Stimulated activated naive CD8-positive, alpha-beta T cell treated with anti-CD3 and anti-CD28 coated beads, Interleukin-15, Interleukin-2, amounts not matched to agents 100 U/mL and 50 U/mL, for 24 hours (primary cell): ENCODE measurements at regions not wholly inside any gene's neighbourhood (a gene's known extent, or its start where the extent isn't known, plus 50 kb on each side); places are given as distances from the start of the nearest gene placed in this dataset.

Source experiments
- ATAC-seq: fragments of 150-1000 bp; cut with Tn5 transposase; one replicate; pipeline ENCODE4 v1.10.0; 2021
- DNase-seq: peaks from one replicate; pipeline ENCODE4 v3.0.0; 2021

GRCh38 chr7:36802459-36803135 lies 78.3 kb upstream of the AOAH start:
- DNase-seq (no peak), ATAC-seq (no peak)

DNA sequence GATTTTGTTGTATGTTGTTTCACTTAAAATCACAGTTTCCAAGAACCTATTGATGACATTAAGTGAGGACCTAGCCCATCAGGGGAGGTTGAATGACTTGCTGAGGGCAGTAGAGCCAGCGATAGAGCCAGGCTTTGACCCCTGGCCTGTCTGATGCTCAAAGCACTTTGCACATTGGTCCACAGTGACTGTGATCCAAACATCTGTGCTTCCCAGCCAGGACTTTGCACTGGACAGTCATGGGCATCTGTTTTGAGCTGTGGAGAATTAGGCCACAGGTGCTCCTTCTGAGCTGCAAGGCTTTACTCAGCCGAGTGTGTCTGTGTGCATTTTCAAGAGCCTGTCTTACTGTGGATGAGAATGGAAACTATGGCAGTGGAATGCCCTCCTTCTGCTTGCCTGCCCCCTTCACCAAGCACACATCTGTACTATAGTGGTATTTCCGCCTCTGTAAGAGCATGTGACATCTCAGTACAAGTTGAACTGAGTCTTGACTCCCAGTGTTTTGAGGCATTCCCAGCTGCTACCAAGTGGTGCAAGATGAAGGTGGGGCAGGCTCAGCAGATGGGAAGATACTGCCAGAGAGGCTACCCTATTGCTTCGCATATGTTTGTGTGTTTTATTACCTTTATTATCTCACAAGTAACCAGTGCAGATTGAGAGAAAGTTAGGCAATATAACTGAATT lies 72.7 kb upstream of the AOAH start:
- ATAC-seq (no peak), DNase-seq (no peak)

DNA sequence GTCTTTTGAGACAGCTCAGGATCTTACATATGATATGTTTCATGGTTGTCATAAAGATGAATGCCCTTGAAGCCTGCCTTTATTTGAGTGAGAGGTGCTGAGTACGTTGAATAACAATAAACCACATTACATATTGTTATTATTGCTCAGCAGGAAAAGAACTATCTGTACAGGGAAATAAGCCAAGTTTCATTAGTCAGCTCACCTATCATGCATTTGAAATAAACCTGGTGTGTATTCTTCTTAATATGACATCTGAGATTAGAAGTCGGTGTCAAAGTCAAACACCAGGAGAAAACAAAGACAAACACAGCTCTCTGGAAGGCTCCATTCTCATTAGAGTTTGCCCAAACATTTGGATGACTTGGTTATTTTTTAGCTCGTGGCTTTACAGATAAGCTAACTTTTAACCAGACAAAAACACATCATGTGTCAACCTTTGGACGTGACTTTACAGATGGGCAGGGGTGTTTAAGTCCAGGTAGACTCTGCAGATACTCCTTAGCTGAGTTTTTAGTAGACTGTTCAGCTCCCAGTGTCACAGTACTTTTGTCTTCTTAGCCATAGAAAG lies 71.2 kb upstream of the AOAH start:
- DNase-seq, result no peak
- no peak for ATAC-seq

- DNase-seq (no peak), ATAC-seq (no peak)
Observed at GRCh38 chr7:36794689-36795088, 70.4 kb upstream of the AOAH start.

DNA sequence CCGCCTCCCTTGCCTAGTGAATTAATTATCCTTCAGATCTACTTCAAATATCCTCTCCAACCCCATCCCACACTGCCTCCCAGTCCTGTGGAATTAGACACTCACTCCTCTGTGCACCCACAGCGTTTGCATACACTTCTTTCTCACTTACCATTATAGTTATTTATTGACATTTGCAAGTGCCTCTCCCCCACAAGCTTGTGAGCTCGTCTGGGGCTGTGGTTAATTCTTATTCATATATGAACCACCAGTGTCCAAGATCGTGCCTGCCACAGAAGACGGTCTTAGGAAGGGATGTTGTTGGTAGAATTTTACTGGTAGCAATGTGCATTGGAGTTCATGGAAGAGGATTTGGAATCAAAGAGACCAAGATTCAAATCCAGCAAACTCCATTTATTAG lies 68.1 kb upstream of the AOAH start:
- DNase-seq (no peak), ATAC-seq (no peak)

GRCh38 chr7:36790311-36790787 lies 66.1 kb upstream of the AOAH start:
- no peak for DNase-seq
- ATAC-seq, result no peak

DNA sequence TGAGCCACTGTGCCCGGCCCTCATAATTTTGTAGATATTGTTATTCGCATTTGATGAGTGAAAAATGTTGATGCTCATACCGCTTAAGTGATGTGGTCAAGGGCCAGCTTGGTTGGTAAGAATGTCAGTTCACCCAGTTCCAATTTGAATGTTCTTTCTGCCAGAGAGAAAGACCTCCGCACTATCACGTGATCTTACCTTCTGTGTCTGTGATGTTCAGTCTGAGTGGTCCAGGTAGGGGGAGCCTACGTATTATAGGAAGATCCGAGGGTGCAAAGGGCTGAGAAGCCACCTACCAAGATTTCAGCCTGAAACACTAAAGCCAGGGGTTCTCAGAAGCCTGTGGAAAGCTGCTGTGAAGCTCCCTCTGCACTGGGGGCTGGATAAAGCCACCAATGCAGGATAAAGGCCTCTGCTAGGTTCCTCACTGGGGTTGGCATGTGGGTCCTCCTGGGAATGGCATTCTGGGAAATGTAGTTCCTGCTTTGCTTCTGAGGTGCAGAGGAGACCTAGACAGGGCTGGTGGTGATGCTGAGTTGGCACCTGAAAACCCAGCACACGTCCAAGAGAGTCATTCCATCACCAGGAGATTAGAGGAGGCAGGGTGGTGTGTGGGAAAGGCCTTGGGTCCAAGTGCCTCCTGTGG lies 64.7 kb upstream of the AOAH start:
- no peak for ATAC-seq
- no peak for DNase-seq

GRCh38 chr7:36787933-36788378 lies 63.7 kb upstream of the AOAH start:
- DNase-seq (no peak), ATAC-seq (peak; percentile 46)

- DNase-seq, result peak; percentile 59
Observed at GRCh38 chr7:36784991-36785940, 61.0 kb upstream of the AOAH start.

GRCh38 chr7:36781011-36781738 lies 56.9 kb upstream of the AOAH start:
- ATAC-seq, result no peak

More at GRCh38 chr7:36784991-36785940, 61.0 kb upstream of the AOAH start:
- ATAC-seq, result peak; percentile 97

GRCh38 chr7:36777855-36778254 lies 53.6 kb upstream of the AOAH start:
- DNase-seq, result no peak

More at GRCh38 chr7:36781011-36781738, 56.9 kb upstream of the AOAH start:
- DNase-seq, result no peak

DNA sequence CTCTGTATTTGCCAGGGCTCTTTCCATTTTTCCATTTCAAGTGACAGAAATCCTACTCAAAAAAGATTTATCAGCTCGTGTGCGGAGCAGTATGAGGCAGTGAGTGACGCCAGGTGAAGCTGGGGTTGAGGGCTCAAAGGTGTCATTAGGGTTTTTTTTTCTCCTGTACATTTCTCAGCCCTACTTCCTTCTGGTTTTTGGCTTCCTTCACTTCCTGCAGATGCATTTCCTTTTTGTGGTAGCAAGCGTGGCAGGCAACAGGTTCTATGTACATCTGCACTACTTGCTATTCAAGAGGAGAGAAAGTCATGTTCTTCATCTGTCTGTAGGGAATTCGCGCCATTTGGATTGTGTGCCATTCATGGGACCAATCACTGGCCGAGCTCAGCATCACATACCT lies 52.8 kb upstream of the AOAH start:
- DNase-seq, result no peak
- peak; percentile 54 for ATAC-seq

More at GRCh38 chr7:36777855-36778254, 53.6 kb upstream of the AOAH start:
- no peak for ATAC-seq

GRCh38 chr7:36775676-36776075 lies 51.4 kb upstream of the AOAH start:
- ATAC-seq, result no peak
- DNase-seq, result no peak

GRCh38 chr7:36775061-36775620 lies 50.8 kb upstream of the AOAH start:
- ATAC-seq, result peak; percentile 20

More at GRCh38 chr7:36775061-36775620, 50.8 kb upstream of the AOAH start:
- no peak for DNase-seq
